GM19463 (cell line): ENCODE measurements at regions not wholly inside any gene's neighbourhood (a gene's known extent, or its start where the extent isn't known, plus 50 kb on each side); places are given as distances from the start of the nearest gene placed in this dataset.

ENCODE experiments used
- ATAC-seq: cut with Tn5 transposase; IDR thresholded peaks from one replicate; pipeline ENCODE4 v1.9.1; 2021; ENCODE audit warnings: mild to moderate bottlenecking, moderate library complexity; ENCODE audit not compliant: unreplicated experiment

DNA sequence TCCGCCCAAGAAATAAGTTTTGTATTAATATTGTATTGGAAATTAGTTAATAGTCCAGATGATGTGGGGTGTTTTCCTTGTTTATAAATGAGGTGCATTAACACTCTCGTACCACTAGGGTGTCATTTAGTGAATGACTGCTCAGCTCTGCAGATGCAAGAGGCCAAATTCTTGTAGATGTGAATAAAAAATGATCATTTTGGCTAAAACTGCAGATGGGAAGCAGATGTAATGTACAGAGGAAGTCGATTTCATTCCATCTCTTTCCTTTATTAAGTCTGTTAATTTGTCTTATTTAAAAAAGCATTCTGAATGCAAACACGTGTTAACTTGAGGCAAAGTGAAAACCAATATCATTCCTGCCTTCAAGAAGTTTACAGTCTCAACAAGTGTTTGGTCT, 108.1 kb downstream of the DHX15 start:
- no peak for ATAC-seq

DNA sequence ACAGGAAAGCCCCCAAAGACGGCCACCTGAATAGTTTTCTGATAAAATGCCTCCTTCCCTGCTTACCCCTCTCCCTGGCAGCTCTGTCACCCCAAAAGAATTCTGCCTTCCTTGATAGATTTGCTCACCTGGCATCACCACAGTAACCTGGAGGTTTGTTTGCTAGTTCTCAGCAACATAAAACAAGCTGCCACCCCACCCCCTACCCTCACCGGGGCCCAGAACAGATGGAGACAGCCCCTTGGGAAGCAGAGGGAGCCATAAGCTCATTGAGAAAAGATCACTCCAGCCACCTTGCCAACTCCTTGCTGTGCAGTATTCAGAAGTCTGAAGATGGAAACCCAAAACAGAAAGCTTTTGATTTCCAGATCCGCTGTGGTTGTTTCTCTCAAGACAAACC, 108.6 kb downstream of the DHX15 start:
- no peak for ATAC-seq

DNA sequence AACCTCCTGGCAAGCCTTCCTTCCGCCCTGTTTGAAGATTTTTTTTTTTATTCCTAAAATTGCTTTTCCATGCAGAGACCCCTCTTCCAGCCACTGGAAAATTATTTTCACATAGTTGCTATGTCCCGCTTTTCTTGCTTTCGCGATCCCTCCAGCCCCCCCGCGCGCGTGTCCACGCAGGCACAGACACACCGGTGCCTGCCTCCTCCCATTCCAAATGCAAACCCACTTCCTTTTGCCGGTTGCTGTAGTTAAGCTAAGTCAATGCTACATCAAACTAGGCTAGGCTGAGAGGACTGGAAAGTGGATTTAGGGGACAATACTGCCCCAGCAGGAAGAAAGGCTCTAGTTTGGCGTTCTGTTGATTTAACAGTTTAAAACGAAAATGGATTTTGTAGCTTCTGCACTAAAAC, 111.0 kb downstream of the DHX15 start:
- ATAC-seq = no peak

- ATAC-seq = peak; percentile 64
Observed at GRCh38 chr4:24472514-24473308, 111.6 kb downstream of the DHX15 start.

DNA sequence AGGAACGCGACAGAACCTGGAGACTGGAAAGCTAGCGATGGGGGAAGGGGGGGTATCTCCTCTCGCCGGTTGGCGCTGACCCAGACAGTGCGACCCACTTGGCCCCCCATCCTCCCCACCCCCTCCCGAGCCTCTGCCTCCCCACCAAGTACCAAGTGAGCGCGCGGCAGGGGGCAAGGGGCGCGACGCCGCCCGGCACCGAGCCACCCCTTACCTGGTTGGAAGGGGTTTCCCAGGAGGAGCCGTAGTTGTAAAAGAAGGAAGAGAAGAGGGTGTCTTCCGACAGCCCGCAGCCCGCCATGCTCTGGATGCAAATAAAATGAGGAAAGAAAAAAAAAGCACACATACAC, 112.2 kb downstream of the DHX15 start:
- no peak for ATAC-seq

GRCh38 chr4:24471486-24472160, 112.7 kb downstream of the DHX15 start:
- ATAC-seq = no peak

- no peak for ATAC-seq
Observed at GRCh38 chr4:24470666-24471485, 113.5 kb downstream of the DHX15 start.

DNA sequence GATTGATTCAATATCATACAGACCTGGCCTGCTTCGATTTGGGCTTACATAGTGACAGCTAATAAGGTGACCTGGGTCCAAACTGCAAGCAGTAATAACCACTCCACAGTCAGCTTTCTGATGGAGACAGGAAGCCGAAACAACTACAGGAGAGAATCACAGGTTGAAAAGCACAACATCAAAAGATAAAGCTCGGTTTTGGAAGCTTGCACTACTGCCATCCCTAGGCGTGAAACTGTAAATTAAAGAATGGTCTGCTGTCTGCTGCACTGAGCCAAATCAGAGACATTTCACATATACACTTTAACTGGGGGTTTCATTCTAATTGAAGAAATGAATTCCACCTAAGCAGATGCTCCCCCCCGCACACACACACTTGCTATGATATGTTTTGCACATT, 116.3 kb downstream of the DHX15 start:
- ATAC-seq = no peak

DNA sequence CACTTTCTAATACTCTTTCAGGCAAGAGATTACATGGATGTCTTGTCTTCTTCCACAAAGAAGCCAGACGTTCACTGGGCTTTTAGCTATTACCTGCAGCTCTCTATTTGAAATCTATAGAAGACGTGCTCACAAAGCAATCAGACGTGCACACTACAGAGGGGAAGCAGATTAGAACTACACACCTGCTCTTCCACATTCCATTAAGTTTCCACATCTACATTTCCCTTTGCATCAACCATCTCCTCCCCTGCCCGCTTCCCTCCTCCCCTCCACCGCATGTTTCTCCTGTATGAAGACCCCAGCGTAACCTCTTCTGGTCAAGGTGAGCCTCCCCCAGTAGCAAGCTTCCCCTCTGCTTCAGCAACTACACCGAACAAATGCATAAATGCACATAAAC, 119.8 kb downstream of the DHX15 start:
- ATAC-seq = no peak

GRCh38 chr4:24456431-24456830, 127.9 kb downstream of the DHX15 start:
- ATAC-seq = no peak

- no peak for ATAC-seq
Observed at GRCh38 chr4:24453951-24454350, 130.4 kb downstream of the DHX15 start.

GRCh38 chr4:24451870-24452269, 132.5 kb downstream of the DHX15 start:
- no peak for ATAC-seq

GRCh38 chr4:24443200-24443599, 141.2 kb downstream of the DHX15 start:
- no peak for ATAC-seq

DNA sequence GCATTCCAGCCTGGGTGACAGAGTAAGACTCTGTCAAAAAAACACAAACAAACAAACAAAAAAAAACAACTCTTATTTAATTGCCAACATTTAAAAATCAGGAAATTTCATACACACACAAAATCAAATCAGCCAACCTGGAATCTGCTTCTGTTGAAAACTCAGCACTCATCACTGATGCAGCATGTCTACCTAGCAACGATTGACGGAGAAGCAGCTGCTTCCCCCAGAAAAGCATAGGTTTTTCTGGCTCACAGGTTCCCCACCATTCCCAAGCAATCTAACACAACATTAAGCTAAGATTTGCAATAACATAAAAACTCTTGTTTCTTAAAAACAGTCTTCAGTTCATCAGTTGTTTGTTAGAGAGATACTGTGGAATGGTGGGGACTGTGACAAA, 143.6 kb downstream of the DHX15 start:
- ATAC-seq = no peak

DNA sequence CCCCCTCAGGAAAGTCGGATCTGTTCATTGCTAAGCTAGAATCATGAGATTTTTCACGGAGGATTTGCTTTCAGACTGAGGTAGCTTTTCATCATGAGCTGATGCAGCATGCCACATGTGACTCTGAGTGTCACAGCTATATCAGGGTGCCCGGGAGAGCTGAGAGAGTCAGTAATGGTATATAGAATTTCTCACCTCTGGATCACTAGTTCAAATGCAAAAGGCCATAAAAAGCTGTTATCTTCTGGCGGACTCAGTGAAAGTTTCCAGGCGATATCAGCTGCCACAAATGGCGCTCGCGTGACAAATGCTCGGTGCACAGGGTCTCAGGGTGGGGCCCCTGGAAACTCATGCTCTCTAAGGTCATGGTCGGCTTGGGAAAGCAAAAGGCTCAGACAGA, 150.1 kb downstream of the DHX15 start:
- ATAC-seq = no peak

DNA sequence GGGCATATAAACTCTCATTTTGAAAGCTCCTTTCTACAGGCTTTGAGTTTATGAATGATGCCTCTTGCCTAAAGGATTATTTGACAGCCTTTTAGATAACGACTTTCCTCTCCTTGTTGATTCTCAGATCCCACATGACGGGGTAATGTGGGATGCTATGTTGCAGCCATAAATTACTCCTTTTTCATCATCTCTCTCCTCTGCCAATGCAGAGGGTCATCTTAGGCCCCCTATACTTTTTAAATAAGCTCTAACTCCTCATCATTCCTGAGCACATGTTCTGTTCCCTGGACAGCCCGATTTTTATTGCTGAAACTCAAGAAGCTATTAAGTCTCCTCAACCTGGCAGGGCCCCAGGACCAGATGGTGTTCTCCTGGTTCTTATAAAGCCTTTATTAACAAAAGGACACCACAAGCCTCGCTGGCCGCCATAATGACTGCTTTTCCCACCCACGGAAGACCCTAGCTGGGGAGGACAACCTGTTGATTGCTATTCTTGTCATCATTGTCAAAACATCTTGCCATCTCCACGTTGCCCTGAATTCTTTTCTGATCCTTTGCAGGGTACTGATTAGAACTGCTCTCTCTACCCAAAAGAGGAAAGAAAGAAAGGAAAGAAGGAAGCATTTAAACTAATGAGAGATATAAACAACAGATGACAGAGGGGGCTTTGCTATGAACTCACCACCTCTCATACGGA, 150.7 kb downstream of the DHX15 start:
- ATAC-seq = no peak

DNA sequence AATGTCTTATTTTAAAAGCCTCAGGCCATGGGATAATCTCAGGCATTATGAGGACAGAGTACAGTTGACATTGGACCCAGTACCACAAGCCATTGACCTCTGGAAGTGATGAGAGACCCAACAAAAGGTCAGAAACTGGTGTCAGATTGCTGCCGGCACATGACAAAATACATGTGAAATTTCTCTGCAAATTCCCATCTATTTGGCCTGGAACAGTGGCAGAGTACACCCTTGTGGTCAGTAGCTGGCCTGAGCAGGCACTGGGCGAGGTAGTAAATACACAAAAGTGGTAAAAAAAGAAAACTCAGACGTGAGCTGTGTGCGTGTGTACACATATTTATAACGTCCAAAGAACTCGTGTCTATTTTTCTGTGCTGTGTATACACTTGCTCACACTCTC, 155.5 kb downstream of the DHX15 start:
- ATAC-seq = no peak

DNA sequence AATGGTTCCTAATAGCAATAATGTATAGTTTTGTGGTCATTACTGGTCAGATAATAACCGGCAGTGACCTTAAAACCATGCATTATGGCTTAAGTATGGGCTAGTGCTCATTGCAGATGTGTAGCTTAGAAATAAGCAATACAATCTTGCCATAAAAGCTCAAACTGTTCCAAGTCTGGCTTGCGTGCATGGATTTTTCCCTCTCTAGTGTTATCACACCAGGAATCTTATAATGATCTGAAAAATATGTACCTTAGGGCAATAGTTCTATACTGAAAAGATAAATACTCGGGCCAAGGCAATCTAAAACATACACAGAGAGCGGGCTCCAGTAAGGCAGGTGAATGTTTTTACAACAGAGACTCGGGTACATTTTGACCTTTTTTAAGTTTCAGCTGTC, 157.8 kb downstream of the DHX15 start:
- no peak for ATAC-seq

DNA sequence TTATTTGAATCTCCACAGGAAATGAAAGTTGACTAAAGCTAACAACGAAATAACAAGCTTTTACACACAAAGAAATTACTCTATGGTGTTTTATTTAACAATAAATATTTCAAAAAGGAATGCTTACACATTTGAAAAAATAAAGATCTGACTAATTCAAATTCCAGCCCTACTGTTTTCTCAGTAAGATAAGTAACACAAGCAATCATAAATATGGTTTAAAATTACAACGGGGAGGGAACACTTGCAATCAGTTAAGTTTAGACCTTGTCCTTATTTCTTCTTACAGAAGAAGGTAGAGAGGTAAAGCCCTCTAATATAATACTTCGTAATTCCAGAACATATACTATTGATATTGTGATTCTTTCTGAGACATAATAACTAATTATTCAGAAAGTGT, 158.5 kb downstream of the DHX15 start:
- ATAC-seq = no peak

DNA sequence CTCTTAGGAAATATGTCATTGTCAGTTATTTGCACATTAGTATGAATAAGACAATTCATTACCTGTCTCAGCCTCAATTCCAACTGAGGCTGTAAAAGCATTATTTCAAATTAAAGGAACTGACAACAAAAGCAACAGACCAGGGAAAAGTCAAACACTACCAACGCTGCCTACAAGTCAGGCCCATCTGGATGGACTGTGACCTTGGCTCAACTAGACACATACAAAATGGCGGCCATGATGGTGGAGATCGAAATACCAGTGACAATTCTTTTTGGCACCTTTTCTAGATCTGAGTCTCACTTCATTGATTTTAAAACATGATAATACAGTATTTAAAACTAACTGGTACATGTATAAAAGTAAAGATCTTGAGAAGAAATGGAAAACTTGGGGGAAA, 160.7 kb downstream of the DHX15 start:
- no peak for ATAC-seq

- ATAC-seq = no peak
Observed at GRCh38 chr4:24422644-24423043, 161.7 kb downstream of the DHX15 start.
